Endothelial cell (in vitro differentiated cells): ENCODE measurements at regions not wholly inside any gene's neighbourhood (a gene's known extent, or its start where the extent isn't known, plus 50 kb on each side); places are given as distances from the start of the nearest gene placed in this dataset.

ENCODE experiments used
- DNase-seq: peaks from one replicate; pipeline ENCODE4 v3.0.0; 2021; ENCODE audit warnings: low spot score
- H3K27ac Mint-ChIP-seq: one replicate; pipeline ENCODE4 v1.8.0; 2021; ENCODE audit warnings: mixed read lengths, inconsistent platforms; ENCODE audit not compliant: unreplicated experiment
- H3K27me3 Mint-ChIP-seq: one replicate; pipeline ENCODE4 v1.8.0; 2021; ENCODE audit warnings: mild to moderate bottlenecking, moderate library complexity, mixed read lengths, inconsistent platforms; ENCODE audit not compliant: unreplicated experiment
- H3K36me3 Mint-ChIP-seq: one replicate; pipeline ENCODE4 v1.8.0; 2021; ENCODE audit warnings: mild to moderate bottlenecking, low read depth, mixed read lengths, inconsistent platforms; ENCODE audit not compliant: unreplicated experiment
- H3K4me1 Mint-ChIP-seq: one replicate; pipeline ENCODE4 v1.8.0; 2021; ENCODE audit warnings: mild to moderate bottlenecking, mixed read lengths, inconsistent platforms; ENCODE audit not compliant: unreplicated experiment
- H3K4me3 Mint-ChIP-seq: one replicate; pipeline ENCODE4 v1.8.0; 2021; ENCODE audit warnings: mild to moderate bottlenecking, mixed read lengths, inconsistent platforms; ENCODE audit not compliant: unreplicated experiment
- H3K9me3 Mint-ChIP-seq: one replicate; pipeline ENCODE4 v1.8.0; 2021; ENCODE audit warnings: mixed read lengths, inconsistent platforms; ENCODE audit not compliant: unreplicated experiment
- TF ChIP-seq, protein P1 (sequence below): fragments of 200-600 bp; sonication (generic); IDR thresholded peaks from one replicate; pipeline ENCODE4 v1.5.0; 2021; ENCODE audit warnings: antibody characterized with exemption; ENCODE audit not compliant: unreplicated experiment

DNA sequence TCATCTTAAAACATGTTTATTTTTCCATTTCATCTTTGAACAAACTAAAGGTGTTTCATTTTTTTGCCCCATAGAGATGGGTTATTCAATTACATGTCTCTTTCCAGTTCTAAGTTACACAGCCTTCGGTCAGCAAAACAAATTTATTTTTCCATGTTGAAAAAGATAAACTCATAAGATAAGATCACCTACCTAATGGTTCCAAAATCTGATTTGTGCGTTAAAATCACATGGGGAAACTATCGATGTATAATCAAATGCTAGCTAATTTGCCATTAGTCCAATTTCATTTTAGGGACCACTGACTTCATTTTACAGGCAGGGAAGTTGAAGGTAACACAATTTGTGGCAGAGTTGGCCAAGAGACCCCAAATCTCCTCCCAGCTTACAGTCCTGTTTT lies 67.2 kb upstream of the ACSL1 start:
- TF ChIP-seq, protein P1, sequence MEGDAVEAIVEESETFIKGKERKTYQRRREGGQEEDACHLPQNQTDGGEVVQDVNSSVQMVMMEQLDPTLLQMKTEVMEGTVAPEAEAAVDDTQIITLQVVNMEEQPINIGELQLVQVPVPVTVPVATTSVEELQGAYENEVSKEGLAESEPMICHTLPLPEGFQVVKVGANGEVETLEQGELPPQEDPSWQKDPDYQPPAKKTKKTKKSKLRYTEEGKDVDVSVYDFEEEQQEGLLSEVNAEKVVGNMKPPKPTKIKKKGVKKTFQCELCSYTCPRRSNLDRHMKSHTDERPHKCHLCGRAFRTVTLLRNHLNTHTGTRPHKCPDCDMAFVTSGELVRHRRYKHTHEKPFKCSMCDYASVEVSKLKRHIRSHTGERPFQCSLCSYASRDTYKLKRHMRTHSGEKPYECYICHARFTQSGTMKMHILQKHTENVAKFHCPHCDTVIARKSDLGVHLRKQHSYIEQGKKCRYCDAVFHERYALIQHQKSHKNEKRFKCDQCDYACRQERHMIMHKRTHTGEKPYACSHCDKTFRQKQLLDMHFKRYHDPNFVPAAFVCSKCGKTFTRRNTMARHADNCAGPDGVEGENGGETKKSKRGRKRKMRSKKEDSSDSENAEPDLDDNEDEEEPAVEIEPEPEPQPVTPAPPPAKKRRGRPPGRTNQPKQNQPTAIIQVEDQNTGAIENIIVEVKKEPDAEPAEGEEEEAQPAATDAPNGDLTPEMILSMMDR, result no peak
- Mint-ChIP-seq H3K27me3 (no peaks in the 10 kb centered on the region), H3K9me3 (no peaks in the 10 kb centered on the region), H3K27ac (no peak overlapping the region), H3K4me1 (peaks cover 2% of the 10 kb centered on the region), H3K4me3 (no peak overlapping the region), H3K36me3 (no peaks in the 10 kb centered on the region)
- DNase-seq, result no peak

DNA sequence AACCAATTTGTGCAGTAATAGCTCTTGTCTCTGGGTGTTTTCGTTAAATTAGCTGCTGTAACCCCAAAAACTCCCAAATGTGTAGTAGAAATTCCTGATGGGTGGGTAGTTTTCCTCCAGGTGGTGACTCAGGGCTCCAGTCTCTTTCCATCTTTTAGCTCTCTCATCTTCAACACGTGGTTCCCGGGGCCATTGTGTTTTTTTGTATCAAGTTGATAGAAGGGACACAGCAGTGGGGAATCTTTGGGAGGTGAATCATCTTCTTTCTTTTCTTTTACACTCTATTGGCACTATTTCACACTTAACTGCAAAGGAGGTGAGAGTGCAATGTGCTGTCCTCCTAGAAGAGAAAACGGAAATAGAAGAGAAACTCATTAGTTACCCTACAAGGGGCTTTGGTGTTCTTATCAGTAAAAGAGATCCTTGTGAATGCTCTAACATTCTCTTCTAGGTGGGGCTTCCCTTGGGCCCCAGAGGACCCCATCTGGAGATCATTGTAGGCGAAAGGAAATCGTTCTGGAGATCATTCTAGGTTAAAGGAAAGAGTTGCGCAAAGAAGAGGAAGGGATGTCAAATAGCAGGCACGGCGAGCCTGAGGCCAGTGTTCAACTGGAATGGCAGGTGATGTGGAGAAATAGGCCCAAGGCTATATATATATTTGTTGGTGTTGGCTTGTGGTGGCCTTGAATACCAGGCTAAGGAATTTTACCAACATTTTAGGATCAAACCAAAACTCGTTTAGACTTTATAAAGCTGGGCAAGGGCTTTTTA lies 68.2 kb upstream of the ACSL1 start:
- TF ChIP-seq, protein P1, result no peak
- Mint-ChIP-seq H3K36me3 (no peaks in the 10 kb centered on the region), H3K4me1 (peaks cover 4% of the 10 kb centered on the region), H3K4me3 (no peak overlapping the region), H3K27ac (no peak overlapping the region), H3K27me3 (no peaks in the 10 kb centered on the region), H3K9me3 (no peaks in the 10 kb centered on the region)
- no peak for DNase-seq

DNA sequence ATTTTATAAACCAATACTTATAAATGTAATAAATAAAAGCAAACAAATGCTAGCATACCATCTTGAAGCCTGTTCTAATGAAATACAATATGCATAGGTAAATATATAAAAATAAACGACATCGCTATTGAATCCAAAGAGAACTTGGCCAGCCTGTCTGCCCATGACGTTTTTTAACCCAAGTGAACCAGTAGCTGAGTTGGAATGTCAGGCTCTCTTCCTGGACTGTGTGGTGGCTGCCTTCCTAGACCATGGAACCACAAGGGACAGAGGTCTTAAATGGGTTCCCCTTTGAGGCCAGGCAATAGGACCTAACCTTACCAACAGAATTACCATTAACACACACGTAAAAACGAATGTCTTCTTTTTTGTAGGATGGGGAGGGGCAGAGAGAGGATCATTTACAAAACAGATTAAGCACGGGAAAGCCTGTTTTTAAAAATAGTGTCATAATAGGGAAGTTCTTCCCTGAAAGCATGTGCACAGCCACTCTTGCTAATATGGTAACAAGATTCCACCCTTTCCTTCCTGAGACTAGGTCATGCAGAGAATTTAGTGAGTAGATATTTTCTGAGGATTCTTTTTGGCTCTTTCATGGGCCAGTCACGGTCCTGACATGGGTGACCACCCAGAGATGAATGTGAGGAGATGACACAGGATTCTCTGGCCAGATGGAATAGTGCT lies 69.4 kb upstream of the ACSL1 start:
- Mint-ChIP-seq H3K9me3 (no peaks in the 10 kb centered on the region), H3K4me1 (peaks cover 4% of the 10 kb centered on the region), H3K36me3 (no peaks in the 10 kb centered on the region), H3K27me3 (no peaks in the 10 kb centered on the region), H3K27ac (no peak overlapping the region), H3K4me3 (no peak overlapping the region)
- no peak for DNase-seq
- TF ChIP-seq, protein P1, result no peak

DNA sequence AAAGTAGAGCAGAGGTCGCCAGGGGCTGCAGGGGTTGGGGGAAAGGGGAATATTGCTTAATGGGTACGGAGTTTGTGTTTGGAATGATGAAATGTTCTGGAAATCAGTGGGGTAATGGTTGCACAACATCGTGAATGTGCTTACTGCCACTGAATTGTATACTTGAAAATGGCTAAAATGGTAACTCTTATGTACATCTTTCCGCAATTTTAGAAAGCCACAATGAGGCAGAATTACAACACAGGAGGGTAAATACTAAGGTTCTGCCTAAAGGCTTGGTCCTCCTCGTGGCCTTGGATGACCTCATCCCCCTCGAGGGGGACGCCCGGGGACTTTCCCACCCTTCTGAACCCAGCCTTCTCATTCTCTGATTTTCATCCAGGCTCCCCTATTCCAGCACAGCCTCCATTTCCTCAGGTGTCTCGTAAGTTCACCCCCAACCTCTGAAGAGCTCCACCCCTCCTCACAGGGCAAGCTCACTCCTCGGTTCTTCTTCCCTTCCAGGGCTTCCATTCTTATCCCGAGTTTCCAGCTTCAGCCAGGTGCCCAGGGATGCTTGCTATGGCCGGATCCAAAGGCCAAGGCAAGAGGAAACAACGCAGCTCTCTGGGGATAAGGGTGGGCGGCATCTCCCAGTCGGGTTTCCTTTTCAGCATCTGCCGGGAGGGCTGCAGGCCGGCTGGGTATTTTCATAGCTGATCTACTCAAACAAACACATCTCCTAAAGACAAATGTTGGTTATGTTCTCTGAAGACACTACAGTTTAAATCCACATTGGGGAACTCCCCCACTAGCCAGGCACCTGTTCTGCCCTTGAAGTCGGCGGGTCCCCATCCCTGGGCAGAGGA lies 71.3 kb upstream of the ACSL1 start:
- TF ChIP-seq, protein P1, result no peak
- no peak overlapping the region for H3K27ac Mint-ChIP-seq

More for the DNA sequence above, 71.3 kb upstream of the ACSL1 start:
- Mint-ChIP-seq H3K9me3 (no peaks in the 10 kb centered on the region), H3K4me3 (no peak overlapping the region), H3K27me3 (no peaks in the 10 kb centered on the region), H3K36me3 (no peaks in the 10 kb centered on the region), H3K4me1 (peaks cover 4% of the 10 kb centered on the region)
- DNase-seq, result no peak
